IPS DF 6.9 (cell line): ENCODE measurements at regions not wholly inside any gene's neighbourhood (a gene's known extent, or its start where the extent isn't known, plus 50 kb on each side); places are given as distances from the start of the nearest gene placed in this dataset.

Experiments used
- DNase-seq: peaks from one replicate; pipeline ENCODE4 v3.0.0-alpha.2; 2013; ENCODE audit warnings: low read depth, low spot score
- H3K27ac ChIP-seq: one replicate; pipeline ENCODE4 v1.5.1; 2013; ENCODE audit warnings: low read length, control low read depth
- H3K27me3 ChIP-seq: 2 replicates; pipeline ENCODE4 v1.6.1; 2013; ENCODE audit warnings: mild to moderate bottlenecking, low read length; ENCODE audit not compliant: control insufficient read depth, insufficient read depth
- H3K36me3 ChIP-seq: 2 replicates; pipeline ENCODE4 v1.6.1; 2013; ENCODE audit warnings: low read length; ENCODE audit not compliant: control insufficient read depth, insufficient read depth
- H3K4me1 ChIP-seq: 2 replicates; pipeline ENCODE4 v1.6.1; 2013; ENCODE audit warnings: low read length; ENCODE audit not compliant: control insufficient read depth, insufficient read depth
- H3K4me3 ChIP-seq: 2 replicates; pipeline ENCODE4 v1.5.1; 2013; ENCODE audit warnings: mild to moderate bottlenecking, low read length
- H3K9me3 ChIP-seq: 2 replicates; pipeline ENCODE4 v1.6.1; 2013; ENCODE audit warnings: low read length, inconsistent platforms; ENCODE audit not compliant: control insufficient read depth, insufficient read depth
- WGBS: extraction: QIAGEN DNeasy Blood & Tissue Kit; methylation state at CpG from one replicate; pipeline ENCODE4 v1.1.7; 2013; ENCODE audit warnings: mixed read lengths, missing lambda C conversion rate; ENCODE audit not compliant: insufficient read length, insufficient coverage; 5-methylcytosine and 5-hydroxymethylcytosine counted together

GRCh38 chrX:49773993-49774392 lies 55.1 kb upstream of the PAGE4 start:
- no peak overlapping the region for H3K4me3 ChIP-seq
- no peak overlapping the region for H3K27ac ChIP-seq
- H3K4me1 ChIP-seq = no peaks in the 10 kb centered on the region
- H3K27me3 ChIP-seq = no peaks in the 10 kb centered on the region
- no CpG with 5 or more reads among the region's 2 CpGs for WGBS
- no peaks in the 10 kb centered on the region for H3K36me3 ChIP-seq
- no peak for DNase-seq
- no peaks in the 10 kb centered on the region for H3K9me3 ChIP-seq

DNA sequence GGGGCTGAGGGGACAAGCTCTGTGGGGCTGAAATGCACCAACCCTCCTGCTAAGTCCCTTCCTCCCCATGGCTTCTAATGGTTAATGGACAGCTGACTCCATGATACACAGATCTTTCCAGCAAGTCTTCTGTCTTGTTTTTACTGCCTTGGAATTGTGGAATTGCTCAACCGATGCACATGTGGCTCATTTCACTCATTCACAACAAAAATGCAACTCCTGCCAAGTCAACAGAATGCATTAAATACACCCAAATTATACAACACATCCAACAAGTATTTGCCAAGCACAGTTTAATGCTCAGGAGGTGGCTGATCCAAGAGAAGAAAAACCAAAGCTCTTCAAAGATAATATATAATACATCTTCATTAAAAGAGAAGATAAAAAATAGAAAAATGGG lies 61.9 kb upstream of the PAGE4 start:
- Histone ChIP-seq H3K4me1 (no peaks in the 10 kb centered on the region), H3K4me3 (no peak overlapping the region), H3K27ac (no peak overlapping the region), H3K27me3 (no peaks in the 10 kb centered on the region), H3K9me3 (no peaks in the 10 kb centered on the region), H3K36me3 (no peaks in the 10 kb centered on the region)
- no peak for DNase-seq
- WGBS = no CpG with 5 or more reads among the region's 1 CpG

- DNase-seq = no peak
- H3K4me3 ChIP-seq = no peak overlapping the region
- H3K27me3 ChIP-seq = no peaks in the 10 kb centered on the region
- no peaks in the 10 kb centered on the region for H3K4me1 ChIP-seq
- H3K27ac ChIP-seq = no peak overlapping the region
- H3K36me3 ChIP-seq = no peaks in the 10 kb centered on the region
- H3K9me3 ChIP-seq = no peaks in the 10 kb centered on the region
- WGBS = no CpG with 5 or more reads among the region's 2 CpGs
These were observed 66.5 kb upstream of the PAGE1 start for GRCh38 chrX:49762175-49762720.

DNA sequence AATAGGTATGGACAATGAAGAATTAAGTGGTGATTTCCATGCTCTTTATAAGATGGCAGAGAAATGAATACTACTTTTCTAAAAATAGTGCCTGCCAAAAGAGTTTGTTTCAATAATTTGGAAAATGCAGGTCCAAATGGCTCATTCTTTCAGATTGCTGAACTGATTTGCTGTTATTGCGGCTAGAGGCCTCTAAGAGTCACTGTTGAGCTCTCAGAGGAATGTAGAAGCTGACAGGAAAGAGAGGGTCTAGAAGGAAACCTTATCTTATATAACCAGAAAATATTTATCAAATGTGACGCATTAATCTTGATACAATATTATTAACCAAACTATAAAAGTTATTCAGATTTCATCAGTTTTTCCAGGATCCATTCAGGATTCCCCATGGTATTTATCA lies 65.7 kb upstream of the PAGE1 start:
- Histone ChIP-seq H3K4me3 (no peak overlapping the region), H3K36me3 (no peaks in the 10 kb centered on the region), H3K27ac (no peak overlapping the region), H3K4me1 (no peaks in the 10 kb centered on the region), H3K9me3 (no peaks in the 10 kb centered on the region), H3K27me3 (no peaks in the 10 kb centered on the region)
- no CpG with 5 or more reads among the region's 2 CpGs for WGBS
- no peak for DNase-seq

- Histone ChIP-seq H3K36me3 (no peaks in the 10 kb centered on the region), H3K4me1 (no peaks in the 10 kb centered on the region), H3K27me3 (no peaks in the 10 kb centered on the region), H3K9me3 (no peaks in the 10 kb centered on the region), H3K27ac (no peak overlapping the region), H3K4me3 (no peak overlapping the region)
- WGBS = no CpG with 5 or more reads among the region's 6 CpGs
- DNase-seq = no peak
These were observed 64.6 kb upstream of the PAGE1 start for GRCh38 chrX:49760290-49760890.

- no peak overlapping the region for H3K27ac ChIP-seq
- DNase-seq = no peak
- no peaks in the 10 kb centered on the region for H3K36me3 ChIP-seq
- H3K27me3 ChIP-seq = no peaks in the 10 kb centered on the region
- WGBS = no CpG with 5 or more reads among the region's 2 CpGs
- H3K9me3 ChIP-seq = no peaks in the 10 kb centered on the region
- H3K4me1 ChIP-seq = no peaks in the 10 kb centered on the region
- no peak overlapping the region for H3K4me3 ChIP-seq
These were observed 60.9 kb upstream of the PAGE1 start for GRCh38 chrX:49756692-49757091.

DNA sequence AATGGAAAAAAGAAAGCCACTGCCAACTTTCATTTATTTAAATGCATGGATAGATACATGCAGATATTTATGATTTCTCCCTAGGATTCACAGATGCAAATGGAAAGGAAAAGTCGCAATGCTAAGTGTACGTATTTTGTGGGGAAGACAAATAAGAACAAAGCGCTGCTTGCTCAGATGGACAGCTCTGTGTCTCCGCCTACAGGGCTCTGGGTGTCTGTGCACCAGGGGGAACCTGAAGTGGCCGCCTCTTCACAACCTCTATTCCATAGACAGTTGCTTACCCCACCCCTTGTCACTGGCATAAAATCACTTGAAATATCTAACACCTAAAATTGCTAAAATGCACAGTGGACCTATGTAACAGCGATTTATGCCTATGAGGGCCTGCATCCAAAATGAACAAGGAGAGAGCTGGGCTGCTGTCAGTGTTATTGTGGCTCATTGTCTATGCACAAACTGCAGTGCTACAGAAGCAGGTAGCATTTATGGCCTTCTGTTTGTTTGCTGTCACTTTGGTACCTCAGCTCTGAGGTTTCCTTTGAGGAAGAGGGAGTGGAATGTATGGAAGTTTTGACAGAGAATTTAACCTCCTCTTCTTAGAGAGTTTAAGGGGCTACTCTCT lies 58.6 kb upstream of the PAGE1 start:
- H3K4me3 ChIP-seq = no peak overlapping the region
- H3K4me1 ChIP-seq = no peaks in the 10 kb centered on the region
- no peak overlapping the region for H3K27ac ChIP-seq
- WGBS = no CpG with 5 or more reads among the region's 6 CpGs
- H3K27me3 ChIP-seq = no peaks in the 10 kb centered on the region
- no peaks in the 10 kb centered on the region for H3K36me3 ChIP-seq
- no peaks in the 10 kb centered on the region for H3K9me3 ChIP-seq
- DNase-seq = peak; percentile 4

DNA sequence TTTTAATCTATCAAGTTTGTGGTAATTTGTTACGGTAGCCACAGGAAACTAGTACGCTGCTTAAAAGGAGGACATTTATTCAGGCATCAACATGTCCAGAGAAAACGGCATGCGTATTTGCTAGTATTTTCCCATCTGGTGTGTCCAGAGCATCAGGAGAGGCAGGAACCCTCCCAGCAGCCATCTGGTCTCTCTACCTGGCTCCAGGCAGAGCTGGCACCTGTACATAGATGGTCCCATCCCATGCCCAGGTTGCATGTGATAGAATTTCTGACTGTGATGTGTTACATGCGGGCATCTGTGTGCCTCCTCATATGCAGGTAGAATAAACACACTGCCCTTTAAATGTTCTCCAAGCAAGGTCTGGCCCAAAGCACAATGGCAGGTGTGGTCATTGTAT lies 57.9 kb upstream of the PAGE1 start:
- H3K9me3 ChIP-seq = no peaks in the 10 kb centered on the region
- no peaks in the 10 kb centered on the region for H3K4me1 ChIP-seq
- no peak overlapping the region for H3K27ac ChIP-seq
- H3K36me3 ChIP-seq = no peaks in the 10 kb centered on the region
- no peak for DNase-seq
- no peak overlapping the region for H3K4me3 ChIP-seq
- no CpG with 5 or more reads among the region's 5 CpGs for WGBS
- no peaks in the 10 kb centered on the region for H3K27me3 ChIP-seq

- H3K9me3 ChIP-seq = no peaks in the 10 kb centered on the region
- H3K4me1 ChIP-seq = no peaks in the 10 kb centered on the region
- H3K4me3 ChIP-seq = no peak overlapping the region
- H3K27ac ChIP-seq = no peak overlapping the region
- no CpG with 5 or more reads among the region's 2 CpGs for WGBS
- H3K36me3 ChIP-seq = no peaks in the 10 kb centered on the region
- DNase-seq = no peak
- no peaks in the 10 kb centered on the region for H3K27me3 ChIP-seq
These were observed 52.6 kb upstream of the PAGE1 start for GRCh38 chrX:49748211-49748956.

DNA sequence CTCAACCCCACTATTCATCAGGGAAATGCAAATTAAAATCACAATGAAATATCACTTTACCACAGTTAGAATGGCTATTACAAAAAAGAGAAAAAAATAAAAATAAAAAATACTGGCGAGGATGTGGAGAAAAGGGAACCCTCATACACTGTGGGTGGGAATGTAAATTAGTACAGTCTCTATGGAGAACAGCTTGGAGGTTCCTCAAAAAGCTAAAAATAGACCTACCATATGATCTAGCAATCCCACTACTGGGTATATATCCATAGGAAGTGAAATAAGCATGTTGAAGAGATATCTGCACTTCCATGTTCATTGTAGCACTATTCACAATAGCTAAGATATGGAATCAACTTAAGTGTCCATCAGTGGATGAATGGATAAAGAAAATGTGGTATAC lies 50.5 kb upstream of the PAGE1 start:
- H3K4me3 ChIP-seq = no peak overlapping the region
- H3K27me3 ChIP-seq = no peaks in the 10 kb centered on the region
- H3K4me1 ChIP-seq = no peaks in the 10 kb centered on the region
- no peak overlapping the region for H3K27ac ChIP-seq
- no peaks in the 10 kb centered on the region for H3K36me3 ChIP-seq
- WGBS = no CpG with 5 or more reads among the region's 1 CpG
- DNase-seq = no peak
- no peaks in the 10 kb centered on the region for H3K9me3 ChIP-seq
